GM23338 (cell line): ENCODE measurements at regions not wholly inside any gene's neighbourhood (a gene's known extent, or its start where the extent isn't known, plus 50 kb on each side); places are given as distances from the start of the nearest gene placed in this dataset.

ENCODE experiments used
- ATAC-seq: fragments of 200-7000 bp; cut with Tn5 transposase; 3 replicates; pipeline ENCODE4 v1.9.1; 2020
- DNase-seq: peaks from one replicate; pipeline ENCODE4 v3.0.0-alpha.2; 2015; ENCODE audit warnings: low spot score
- H2AFZ ChIP-seq: fragments of 200-600 bp; sonication (generic); 2 replicates; pipeline ENCODE4 v1.8.0; 2016; ENCODE audit warnings: antibody characterized with exemption, mild to moderate bottlenecking, moderate library complexity
- H3F3A ChIP-seq: fragments of 200-600 bp; sonication (generic); replicated peaks from 2 replicates; pipeline ENCODE4 v1.8.0; 2017; ENCODE audit warnings: antibody characterized with exemption, mixed run types, low read depth
- H3K27ac ChIP-seq: fragments of 200-600 bp; sonication (generic); 2 replicates; pipeline ENCODE4 v1.6.1; 2016; ENCODE audit warnings: low read depth
- H3K27me3 ChIP-seq: fragments of 200-600 bp; sonication (generic); 2 replicates; pipeline ENCODE4 v1.8.0; 2016; ENCODE audit warnings: mild to moderate bottlenecking, mixed run types, moderate library complexity; ENCODE audit not compliant: insufficient read depth
- H3K36me3 ChIP-seq: fragments of 200-600 bp; sonication (generic); 2 replicates; pipeline ENCODE4 v1.8.0; 2016; ENCODE audit warnings: mild to moderate bottlenecking; ENCODE audit not compliant: insufficient read depth
- H3K4me1 ChIP-seq: fragments of 200-600 bp; sonication (generic); 2 replicates; pipeline ENCODE4 v1.8.0; 2016; ENCODE audit warnings: mild to moderate bottlenecking, moderate library complexity; ENCODE audit not compliant: insufficient read depth
- H3K4me2 ChIP-seq: fragments of 200-600 bp; sonication (generic); 2 replicates; pipeline ENCODE4 v1.7.1; 2017; ENCODE audit warnings: mixed run types
- H3K4me3 ChIP-seq: fragments of 200-600 bp; sonication (generic); 2 replicates; pipeline ENCODE4 v1.6.1; 2016; ENCODE audit warnings: mixed run types
- H3K79me2 ChIP-seq: fragments of 200-600 bp; sonication (generic); replicated peaks from 2 replicates; pipeline ENCODE4 v1.8.0; 2017; ENCODE audit warnings: mild to moderate bottlenecking; ENCODE audit not compliant: insufficient read depth
- H3K9me2 ChIP-seq: fragments of 200-600 bp; sonication (generic); 2 replicates; pipeline ENCODE4 v1.8.0; 2017; ENCODE audit not compliant: insufficient read depth
- H4K20me1 ChIP-seq: fragments of 200-600 bp; sonication (generic); replicated peaks from 2 replicates; pipeline ENCODE4 v1.8.0; 2017; ENCODE audit warnings: mild to moderate bottlenecking; ENCODE audit not compliant: insufficient read depth
- H3K27ac Mint-ChIP-seq: 2 replicates; pipeline ENCODE4 v1.8.0; 2020; ENCODE audit warnings: inconsistent platforms, mild to moderate bottlenecking, moderate library complexity, mixed read lengths
- H3K27me3 Mint-ChIP-seq: 3 replicates; pipeline ENCODE4 v1.8.0; 2022; ENCODE audit warnings: low read depth, mild to moderate bottlenecking, moderate library complexity, mixed read lengths, inconsistent platforms; ENCODE audit not compliant: insufficient read depth, poor library complexity
- H3K36me3 Mint-ChIP-seq: 3 replicates; pipeline ENCODE4 v1.8.0; 2021; ENCODE audit warnings: low read depth, mild to moderate bottlenecking, inconsistent platforms, moderate library complexity, mixed read lengths
- H3K4me1 Mint-ChIP-seq: 3 replicates; pipeline ENCODE4 v1.8.0; 2020; ENCODE audit warnings: mild to moderate bottlenecking, inconsistent platforms, mixed read lengths
- H3K4me3 Mint-ChIP-seq: 3 replicates; pipeline ENCODE4 v1.8.0; 2021; ENCODE audit warnings: moderate library complexity, mild to moderate bottlenecking, inconsistent platforms, mixed read lengths
- H3K9me3 Mint-ChIP-seq: 3 replicates; pipeline ENCODE4 v1.8.0; 2020; ENCODE audit warnings: moderate library complexity, mild to moderate bottlenecking, inconsistent platforms, mixed read lengths
- CREB1 ChIP-seq: fragments of 250-450 bp; sonication (Bioruptor Pico); IDR thresholded peaks from 2 replicates; pipeline ENCODE4 v1.5.0; 2020; ENCODE audit warnings: low read depth, mild to moderate bottlenecking, moderate library complexity
- CTCF ChIP-seq, 2 experiments: fragments of 200-600 bp in 1 of 2; sonication (generic) in 1 of 2; conservative IDR thresholded peaks; 2 replicates each; pipeline versions ENCODE4 v1.5.1 to v1.6.1; 2016 to 2017; ENCODE audit warnings: antibody characterized with exemption in 2 of 2, low read depth in 2 of 2, mild to moderate bottlenecking in 2 of 2, moderate library complexity in 1 of 2
- ETS1 ChIP-seq: IDR thresholded peaks from 2 replicates; pipeline ENCODE4 v1.6.1; 2016; ENCODE audit warnings: antibody characterized with exemption
- EZH2 ChIP-seq: fragments of 200-600 bp; sonication (generic); IDR thresholded peaks from one replicate; pipeline ENCODE4 v1.8.0; 2017; ENCODE audit warnings: antibody characterized with exemption, mild to moderate bottlenecking, low read depth; ENCODE audit not compliant: unreplicated experiment
- EZH2phosphoT487 ChIP-seq: fragments of 200-600 bp; sonication (generic); IDR thresholded peaks from one replicate; pipeline ENCODE4 v1.8.1; 2018; ENCODE audit warnings: antibody characterized with exemption; ENCODE audit not compliant: unreplicated experiment
- JUNB ChIP-seq: IDR thresholded peaks from one replicate; pipeline ENCODE4 v1.6.1; 2016; ENCODE audit warnings: antibody characterized with exemption; ENCODE audit not compliant: unreplicated experiment
- NANOG ChIP-seq: IDR thresholded peaks from 2 replicates; pipeline ENCODE4 v1.6.1; 2016; ENCODE audit warnings: antibody characterized with exemption, borderline replicate concordance
- POLR2AphosphoS5 ChIP-seq: IDR thresholded peaks from 2 replicates; pipeline ENCODE4 v1.6.1; 2016; ENCODE audit warnings: antibody characterized with exemption, low read depth
- REST ChIP-seq: IDR thresholded peaks from one replicate; pipeline ENCODE4 v1.6.1; 2018; ENCODE audit warnings: antibody characterized with exemption; ENCODE audit not compliant: unreplicated experiment
- STAT1 ChIP-seq: IDR thresholded peaks from one replicate; pipeline ENCODE4 v1.6.1; 2016; ENCODE audit warnings: antibody characterized with exemption; ENCODE audit not compliant: unreplicated experiment
- ZNF114 ChIP-seq: fragments of 250-450 bp; sonication (Bioruptor Pico); IDR thresholded peaks from 2 replicates; pipeline ENCODE4 v1.5.0; 2020; ENCODE audit warnings: mild to moderate bottlenecking, moderate library complexity
- ZNF331 ChIP-seq: fragments of 250-450 bp; sonication (Bioruptor Pico); IDR thresholded peaks from 2 replicates; pipeline ENCODE4 v1.5.0; 2020; ENCODE audit warnings: low read depth, mild to moderate bottlenecking, moderate library complexity
- ZNF462 ChIP-seq: fragments of 250-450 bp; sonication (Bioruptor Pico); IDR thresholded peaks from 2 replicates; pipeline ENCODE4 v1.5.0; 2020; ENCODE audit warnings: mild to moderate bottlenecking, moderate library complexity

GRCh38 chr1:87652176-87652575 is 323.5 kb downstream of the LMO4 start:
- TF ChIP-seq STAT1 (no peak), REST (no peak), CTCF (conservative IDR thresholded peaks at IDR 0.05; ENCODE audit: low read depth in 2 of 2) (no peak), POLR2AphosphoS5 (no peak), CREB1 (CRISPR knock-in tag) (no peak), ZNF462 (no peak), EZH2 (no peak), ZNF331 (CRISPR knock-in tag) (no peak), EZH2phosphoT487 (no peak), JUNB (no peak), NANOG (no peak), ETS1 (no peak), ZNF114 (CRISPR knock-in tag) (no peak)
- no peak for ATAC-seq

More at GRCh38 chr1:87652176-87652575, 323.5 kb downstream of the LMO4 start:
- Mint-ChIP-seq H3K36me3 (no peaks in the 10 kb centered on the region), H3K27me3 (peaks cover 4% of the 10 kb centered on the region), H3K4me3 (no peak overlapping the region), H3K27ac (no peak overlapping the region), H3K4me1 (peaks cover 6% of the 10 kb centered on the region; the same call in 2 of the 3 replicates), H3K9me3 (no peaks in the 10 kb centered on the region; the same call in 2 of the 3 replicates)
- H3K4me2 ChIP-seq = no peak overlapping the region
- H3K9me2 ChIP-seq = peaks cover 3% of the 10 kb centered on the region; the same call in 1 of the 2 replicates
- H3K79me2 ChIP-seq = no peaks in the 10 kb centered on the region
- H2AFZ ChIP-seq = no peak overlapping the region
- H3K4me1 ChIP-seq = no peaks in the 10 kb centered on the region
- DNase-seq = no peak
- H3K27me3 ChIP-seq = no peaks in the 10 kb centered on the region
- no peak overlapping the region for H3K27ac ChIP-seq
- H3K36me3 ChIP-seq = no peaks in the 10 kb centered on the region
- H4K20me1 ChIP-seq = no peaks in the 10 kb centered on the region
- no peak overlapping the region for H3K4me3 ChIP-seq
- no peaks in the 10 kb centered on the region for H3F3A ChIP-seq
